ENCODE measurements at regions not wholly inside any gene's neighbourhood (a gene's known extent, or its start where the extent isn't known, plus 50 kb on each side); places are given as distances from the start of the nearest gene placed in this dataset.
"Not testable (repeated sequence)": the region's sequence is repeated elsewhere in the genome, so short reads cannot be mapped to it uniquely, and the experiment has no call there.

DNA sequence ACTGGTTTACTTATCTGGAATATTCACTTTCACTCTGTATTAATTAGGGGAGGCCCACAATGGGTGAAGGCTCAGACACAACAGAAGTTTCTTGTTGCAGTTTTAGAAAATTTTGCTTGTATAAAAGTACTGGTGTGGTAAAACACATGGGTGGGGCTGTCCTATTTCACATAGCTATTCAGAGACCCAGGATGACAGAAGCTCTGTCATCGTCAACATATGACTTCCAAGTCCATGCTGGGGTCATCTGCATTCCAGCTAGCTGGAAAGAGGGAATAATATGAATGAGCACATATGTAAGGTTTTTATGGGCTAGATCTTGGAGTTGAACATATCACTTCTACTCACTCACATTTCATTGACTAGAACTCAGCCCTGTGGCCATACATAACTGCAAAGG lies 166.4 kb upstream of the KCTD3 start:
- no peak for DNase-seq (ENCODE audit: low spot score)

DNA sequence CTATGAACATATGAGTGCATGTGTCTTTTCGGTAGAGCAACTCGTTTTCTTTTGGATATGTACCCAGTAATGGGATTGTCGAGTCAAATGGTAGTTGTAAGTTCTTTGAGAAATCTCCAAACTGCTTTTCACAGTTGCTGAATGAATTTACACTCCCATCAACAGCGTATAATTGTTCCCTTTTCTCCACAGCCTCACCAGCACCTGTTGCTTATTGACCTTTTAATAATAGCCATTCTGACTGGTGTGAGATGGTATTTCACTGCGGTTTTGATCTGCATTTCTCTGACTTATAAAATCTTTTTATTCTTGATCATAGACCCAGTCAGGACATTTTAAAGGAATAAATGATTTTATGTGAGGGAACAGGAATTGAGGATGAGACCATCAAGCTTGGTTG lies 165.0 kb upstream of the KCTD3 start:
- DNase-seq (ENCODE audit: low spot score), result no peak

DNA sequence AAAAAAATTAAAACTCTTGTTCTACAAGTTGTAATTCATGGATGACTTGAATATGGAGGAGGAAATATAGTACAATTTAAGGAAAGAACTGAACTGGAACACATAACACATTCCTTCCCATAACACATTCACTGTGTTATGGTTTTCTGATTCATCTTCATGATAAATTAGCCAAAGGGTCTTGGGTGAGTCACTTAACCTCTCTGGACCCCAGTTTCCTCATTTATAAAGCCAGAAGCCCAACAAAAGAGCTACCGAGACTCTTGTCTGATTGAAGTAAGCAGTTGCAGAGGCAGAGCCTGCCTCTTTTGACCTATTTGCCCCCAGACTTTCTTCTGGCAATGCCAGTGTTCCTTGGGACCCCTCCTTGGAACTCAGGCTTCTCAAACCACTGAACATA lies 161.9 kb upstream of the KCTD3 start:
- no peak for DNase-seq (ENCODE audit: low spot score)

DNA sequence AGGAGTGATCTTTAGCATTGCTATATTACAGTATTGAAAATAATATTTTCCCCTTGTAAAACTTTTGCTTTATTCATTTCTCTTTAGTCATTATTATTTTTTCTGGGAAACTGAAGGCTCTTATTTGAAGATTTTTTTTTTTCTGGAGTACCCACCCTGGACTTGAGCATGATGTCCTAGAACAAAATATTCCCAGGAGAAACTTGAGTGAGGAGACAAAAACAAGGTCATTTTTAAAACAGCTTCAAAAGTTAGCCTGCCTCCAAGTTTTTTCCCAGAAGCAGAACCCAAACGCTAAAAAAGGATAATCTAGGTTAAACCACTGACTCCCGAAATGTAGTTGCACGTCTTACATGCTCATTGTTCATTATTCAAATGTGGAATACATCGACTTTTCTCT lies 160.2 kb upstream of the KCTD3 start:
- no peak for DNase-seq (ENCODE audit: low spot score)

DNA sequence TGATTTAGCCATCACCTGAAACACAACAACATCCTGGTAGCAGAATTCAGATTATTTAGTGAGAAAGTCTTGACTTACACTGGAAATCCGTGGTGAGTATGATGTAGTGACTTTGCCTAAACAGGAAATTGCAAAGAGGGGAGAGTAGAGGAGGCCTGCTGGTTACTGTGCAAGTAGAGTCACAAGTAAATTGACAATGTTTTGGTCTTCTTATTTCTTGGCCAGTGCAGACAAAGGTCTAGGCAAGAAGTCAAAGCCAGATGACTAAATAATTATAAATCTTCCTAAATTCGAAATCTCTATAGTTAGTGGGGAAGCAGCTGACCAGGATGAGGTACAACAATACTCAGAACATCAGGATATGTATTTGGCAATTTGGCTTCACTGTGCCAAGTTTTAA lies 159.5 kb upstream of the KCTD3 start:
- DNase-seq (ENCODE audit: low spot score), result no peak

DNA sequence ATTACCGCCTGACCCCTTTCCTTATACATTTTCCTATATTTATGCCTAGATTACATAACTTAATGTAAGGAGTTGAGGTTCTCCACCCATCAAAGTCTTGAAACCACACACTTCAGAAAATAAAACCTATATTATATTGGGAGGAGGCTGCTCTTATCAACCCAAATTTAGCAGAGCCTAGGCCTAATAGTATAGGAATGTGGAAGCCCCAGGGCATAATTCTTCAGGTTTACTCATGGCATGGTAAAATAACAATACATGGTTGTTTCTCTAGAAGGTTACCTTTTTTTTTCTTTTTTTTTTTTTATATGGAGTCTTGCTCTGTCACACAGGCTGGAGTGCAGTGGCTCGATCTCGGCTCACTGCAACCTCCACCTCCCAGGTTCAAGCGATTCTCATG lies 157.6 kb upstream of the KCTD3 start:
- DNase-seq (ENCODE audit: low spot score), result not testable (repeated sequence)

DNA sequence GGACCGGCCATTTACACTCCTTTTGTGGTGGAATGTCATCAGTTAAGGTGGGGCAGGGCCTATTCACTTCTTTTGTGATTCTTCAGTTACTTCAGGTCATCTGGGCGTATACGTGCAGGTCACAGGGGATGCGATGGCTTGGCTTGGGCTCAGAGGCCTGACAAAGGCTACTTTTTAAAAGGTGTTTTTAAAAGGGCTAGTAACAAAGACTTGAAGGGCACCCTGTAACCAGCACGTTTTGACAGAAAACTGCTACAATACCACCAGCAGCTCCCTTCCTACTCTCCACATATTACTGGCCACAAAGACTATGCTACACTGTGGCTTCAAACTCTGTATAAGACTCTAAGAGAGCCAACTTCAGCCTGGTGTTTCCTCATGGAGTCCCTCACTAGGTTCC lies 151.6 kb upstream of the KCTD3 start:
- DNase-seq (ENCODE audit: low spot score), result not testable (repeated sequence)

DNA sequence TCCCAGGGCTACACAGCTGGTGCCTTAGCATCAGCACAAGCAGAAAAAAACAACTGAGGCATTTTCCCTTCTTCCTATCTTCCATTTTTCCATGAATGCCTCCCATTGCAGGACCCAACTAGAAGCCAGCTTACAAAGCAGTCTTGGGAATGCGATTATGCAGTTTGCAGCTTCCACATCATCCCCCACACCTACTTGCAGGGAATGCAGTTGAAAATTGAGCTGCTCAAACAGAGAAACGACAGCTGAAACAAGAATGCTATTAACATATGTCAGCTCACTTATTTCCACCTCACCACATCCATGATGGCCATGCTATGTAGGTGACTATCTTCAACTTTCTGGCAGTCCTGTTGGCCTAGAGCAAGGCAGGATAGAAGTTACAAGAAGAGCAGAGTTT lies 150.6 kb upstream of the KCTD3 start:
- DNase-seq (ENCODE audit: low spot score), result no peak

DNA sequence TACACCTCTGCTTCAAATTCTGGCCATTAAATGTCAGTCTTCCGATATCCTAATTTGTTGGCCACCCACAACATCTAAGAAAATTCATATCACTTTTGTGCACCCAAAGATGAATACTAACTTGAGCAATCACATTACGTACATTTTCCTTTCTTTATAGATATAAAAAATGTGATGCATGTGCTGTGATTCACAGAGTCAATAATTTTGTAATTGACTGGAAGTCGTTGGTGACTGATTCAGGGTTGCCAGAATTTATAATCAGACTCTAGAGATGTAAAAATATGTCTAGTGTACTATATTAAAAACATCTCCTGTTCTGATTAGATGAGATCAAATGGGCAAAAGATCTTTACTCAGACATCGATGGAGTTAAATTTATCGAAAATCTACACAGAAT lies 150.0 kb upstream of the KCTD3 start:
- DNase-seq (ENCODE audit: low spot score), result no peak

DNA sequence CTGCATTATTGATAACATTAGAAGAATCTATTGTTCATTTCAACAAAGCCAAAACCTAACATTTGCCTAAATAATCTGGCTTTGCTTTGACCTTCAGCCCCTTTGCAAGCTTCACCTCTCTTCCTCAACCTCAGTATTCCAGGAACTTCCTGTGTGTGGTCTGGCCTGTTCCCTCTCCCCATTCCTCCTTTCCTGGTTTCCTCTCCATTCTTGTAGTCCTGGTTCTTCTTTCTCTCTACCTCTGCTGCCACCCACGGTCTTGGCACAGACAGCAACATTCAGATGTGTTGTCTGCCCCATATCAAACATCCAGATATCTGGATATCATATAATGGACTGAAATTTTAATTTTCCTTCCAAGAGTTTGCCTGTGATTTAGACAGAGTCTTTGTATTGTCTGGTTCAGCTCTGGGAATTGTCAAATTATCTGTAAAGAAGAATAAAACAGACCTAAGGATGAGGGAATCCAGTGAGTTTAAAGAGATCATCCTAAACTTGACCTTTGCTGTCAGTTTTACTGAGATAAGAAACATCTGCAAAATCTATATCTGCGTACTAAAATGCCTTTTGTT lies 148.1 kb upstream of the KCTD3 start:
- DNase-seq (ENCODE audit: low spot score), result no peak

DNA sequence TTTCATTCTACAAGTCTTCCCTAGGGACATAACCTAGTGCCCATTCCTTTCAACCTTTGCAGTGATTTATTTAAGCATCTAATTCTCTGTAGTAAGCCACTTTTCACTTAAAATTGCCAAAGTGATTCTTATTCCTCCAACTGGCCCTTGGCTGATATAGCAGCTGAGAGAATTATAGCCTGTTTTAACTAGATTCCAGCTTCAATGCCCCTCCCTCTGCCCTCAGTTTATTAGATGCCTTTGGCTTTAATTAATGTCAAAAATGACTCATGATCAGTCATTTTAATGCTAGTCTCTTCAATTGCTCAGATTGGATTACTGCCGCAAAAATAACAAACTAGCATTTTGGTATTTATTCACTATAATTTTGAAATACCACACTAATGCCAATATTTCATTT lies 145.4 kb upstream of the KCTD3 start:
- DNase-seq (ENCODE audit: low spot score), result no peak

DNA sequence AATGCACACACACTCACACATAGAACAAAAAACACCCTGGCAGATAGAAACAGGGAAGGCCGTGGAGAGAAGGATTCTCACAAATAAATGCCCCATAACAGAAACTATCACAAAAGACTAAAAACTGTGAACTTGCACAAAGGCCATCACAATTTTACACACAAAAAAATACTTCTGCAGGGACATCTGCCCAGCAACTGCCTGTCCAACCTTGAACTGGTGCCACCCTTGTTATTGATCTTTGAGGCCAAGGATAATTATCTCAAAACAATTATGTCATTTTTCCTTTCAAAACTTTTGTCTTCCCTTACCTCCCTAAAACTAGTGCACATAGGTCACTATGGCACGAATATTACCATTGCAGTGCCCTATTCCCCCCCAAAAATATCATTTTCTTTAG lies 143.8 kb upstream of the KCTD3 start:
- DNase-seq (ENCODE audit: low spot score), result no peak

DNA sequence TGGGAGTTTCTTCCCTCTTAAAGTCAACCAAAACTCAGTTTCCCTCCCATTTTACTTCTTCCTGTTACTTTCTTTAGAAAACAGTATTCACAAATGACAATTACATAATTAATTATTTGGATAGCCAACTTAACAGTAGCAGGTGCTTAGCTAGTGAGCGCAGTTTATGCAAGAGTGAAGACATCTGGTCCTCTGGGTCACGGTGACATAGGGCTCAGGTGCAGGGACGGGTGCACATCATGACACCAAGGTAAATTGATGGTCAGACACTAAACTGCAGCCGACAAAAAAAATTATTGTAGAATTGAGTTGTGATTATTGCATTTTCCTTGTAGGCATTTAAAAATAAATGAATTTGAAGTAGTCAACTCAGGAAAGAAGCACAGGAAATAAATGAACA lies 142.0 kb upstream of the KCTD3 start:
- DNase-seq (ENCODE audit: low spot score), result no peak

DNA sequence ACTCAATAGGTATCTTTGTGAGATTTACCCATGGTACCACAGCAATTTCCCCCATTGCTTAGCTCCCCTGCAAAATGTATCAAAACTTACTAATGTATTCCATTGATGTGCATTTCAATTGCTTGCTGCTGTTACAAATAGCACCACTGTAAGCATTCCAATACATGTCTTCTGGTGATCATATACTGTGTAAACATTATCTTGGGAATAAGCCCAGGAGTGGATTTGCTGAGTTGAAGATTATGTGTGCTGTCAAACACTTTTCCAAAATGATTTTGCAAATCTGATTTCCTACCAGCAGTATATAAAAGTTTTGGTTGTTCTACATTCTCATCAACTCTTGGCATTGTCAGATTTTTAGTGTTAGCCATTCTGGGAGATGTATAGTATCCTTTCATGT lies 141.0 kb upstream of the KCTD3 start:
- no peak for DNase-seq (ENCODE audit: low spot score)

DNA sequence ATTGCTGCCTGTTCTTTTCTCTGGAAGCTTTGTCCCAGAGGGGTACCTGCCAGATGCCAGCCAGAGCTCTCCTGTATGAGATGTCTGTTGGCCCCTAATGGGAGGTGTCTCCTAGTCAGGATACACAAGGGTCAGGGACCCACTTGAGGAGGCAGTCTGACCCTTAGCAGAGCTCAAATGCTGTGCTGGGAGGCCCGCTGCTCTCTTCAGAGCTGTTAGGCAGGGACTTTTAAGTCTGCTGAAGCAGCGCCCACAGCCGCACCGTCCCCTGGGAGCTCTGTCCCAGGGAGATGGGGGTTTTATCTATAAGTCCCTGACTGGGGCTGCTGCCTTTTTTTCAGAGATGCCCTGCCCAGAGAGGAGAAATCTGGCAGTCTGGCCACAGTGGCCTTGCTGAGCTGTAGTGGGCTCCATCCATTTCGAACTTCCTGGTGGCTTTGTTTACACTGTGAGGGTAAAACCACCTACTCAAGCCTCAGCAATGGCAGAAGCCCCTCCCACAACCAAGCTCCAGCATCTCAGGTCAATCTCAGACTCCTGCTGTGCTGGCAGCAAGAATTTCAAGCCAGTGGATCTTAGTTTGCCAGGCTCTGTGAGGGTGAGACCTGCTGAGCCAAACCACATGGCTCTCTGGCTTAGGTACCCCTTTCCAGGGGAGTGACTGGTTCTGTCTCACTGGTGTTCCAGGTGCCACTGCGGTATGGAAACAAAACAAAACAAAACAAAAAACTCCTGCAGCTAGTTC lies 134.4 kb upstream of the KCTD3 start:
- not testable (repeated sequence) for DNase-seq (ENCODE audit: low spot score)

DNA sequence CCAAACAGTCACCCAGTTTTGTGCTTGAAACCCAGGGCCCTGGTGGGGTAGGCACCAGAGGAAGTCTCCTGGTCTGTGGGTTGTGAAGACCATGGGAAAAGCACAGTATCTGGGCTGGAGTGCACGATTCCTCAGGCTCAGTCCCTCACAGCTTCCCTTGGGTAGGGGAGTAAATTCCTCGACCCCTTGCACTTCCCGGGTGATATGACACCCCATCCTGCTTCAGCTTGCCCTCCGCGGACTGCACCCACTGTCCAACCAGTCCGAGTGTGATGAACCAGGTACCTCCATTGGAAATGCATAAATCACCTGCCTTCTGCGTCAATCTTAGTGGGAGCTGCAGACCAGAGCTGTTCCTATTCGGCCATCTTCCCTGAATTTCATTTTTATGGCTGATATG lies 133.9 kb upstream of the KCTD3 start:
- no peak for DNase-seq (ENCODE audit: low spot score)

DNA sequence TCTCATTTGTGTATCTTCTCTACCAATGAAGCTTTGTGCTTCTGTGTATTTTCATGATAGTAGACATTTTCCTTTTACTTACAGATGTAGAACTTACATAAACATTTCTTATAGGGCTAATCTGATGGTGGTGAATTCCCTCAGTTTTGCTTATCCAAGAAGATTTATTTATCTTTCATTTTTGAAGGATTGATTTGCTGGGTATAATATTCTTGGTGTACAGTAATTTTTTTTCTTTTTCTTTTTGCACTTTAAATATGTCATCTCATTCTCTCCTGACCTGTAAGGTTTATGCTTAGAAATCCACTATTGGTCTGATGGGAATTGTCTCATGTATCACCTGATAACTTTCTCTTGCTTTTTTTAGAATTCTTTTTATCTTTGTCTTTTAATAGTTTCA lies 127.6 kb upstream of the KCTD3 start:
- DNase-seq (ENCODE audit: low spot score), result no peak

DNA sequence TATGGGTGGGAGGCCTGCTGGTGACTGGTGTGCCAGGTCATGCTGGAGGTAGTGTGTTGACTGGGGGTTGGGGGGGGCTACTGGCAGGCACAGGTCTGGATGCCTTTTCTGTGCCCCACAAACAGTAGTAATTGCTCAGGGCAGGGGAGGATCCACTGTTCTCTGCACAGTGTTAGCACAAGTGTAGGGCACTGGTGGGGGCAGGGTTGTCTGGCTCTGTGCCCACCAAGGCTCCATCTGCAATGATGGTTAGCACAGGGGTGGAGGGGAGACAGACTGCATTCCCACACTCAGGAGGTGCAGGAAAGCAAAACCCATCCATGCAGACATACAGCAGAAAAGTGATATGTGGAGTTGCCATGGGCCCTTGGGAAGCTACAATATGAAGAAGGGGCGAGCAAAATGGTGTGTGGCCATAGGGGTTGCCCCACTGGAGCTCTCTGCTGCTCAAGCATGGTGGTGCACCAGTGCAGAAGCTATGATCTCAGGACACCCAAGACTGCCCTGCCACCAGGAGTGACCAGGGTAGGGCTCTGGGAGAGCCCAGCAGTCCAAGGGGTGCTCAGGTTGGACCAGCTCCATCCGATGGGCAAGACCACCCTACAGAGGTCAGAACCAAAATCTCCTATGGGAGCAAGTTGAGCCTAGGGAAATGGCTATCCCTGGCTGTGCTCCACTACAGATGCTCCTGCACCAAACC lies 122.2 kb upstream of the KCTD3 start:
- DNase-seq (ENCODE audit: low spot score), result no peak

DNA sequence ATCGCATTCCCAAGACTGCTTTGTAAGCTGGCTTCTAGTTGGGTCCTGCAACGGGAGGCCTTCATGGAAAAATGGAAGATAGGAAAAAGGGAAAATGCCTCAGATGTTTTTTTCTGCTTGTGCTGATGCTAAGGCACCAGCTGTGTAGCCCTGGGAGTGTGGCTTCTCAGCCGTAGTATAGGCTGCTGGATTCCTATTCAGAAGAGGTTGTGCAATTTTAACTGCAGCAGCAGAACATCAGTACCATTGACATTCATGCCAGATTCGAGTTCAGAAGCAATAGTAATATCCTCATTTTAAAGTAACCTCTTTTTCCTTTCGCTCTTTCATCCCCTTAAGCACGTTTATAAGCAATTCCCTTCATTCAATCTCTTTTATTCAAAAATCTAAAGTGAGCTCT lies 119.1 kb upstream of the KCTD3 start:
- not testable (repeated sequence) for DNase-seq (ENCODE audit: low spot score)

DNA sequence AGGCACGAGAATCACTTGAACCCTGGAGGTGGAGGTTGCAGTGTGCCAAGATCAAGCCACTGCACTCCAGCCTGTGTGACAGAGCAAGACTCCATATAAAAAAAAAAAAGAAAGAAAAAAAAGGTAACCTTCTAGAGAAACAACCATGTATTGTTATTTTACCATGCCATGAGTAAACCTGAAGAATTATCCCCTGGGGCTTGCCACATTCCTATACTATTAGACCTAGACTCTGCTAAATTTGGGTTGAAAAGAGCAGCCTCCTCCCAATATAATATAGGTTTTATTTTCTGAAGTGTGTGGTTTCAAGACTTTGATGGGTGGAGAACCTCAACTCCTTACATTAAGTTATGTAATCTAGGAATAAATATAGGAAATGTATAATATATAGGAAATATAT lies 118.0 kb upstream of the KCTD3 start:
- DNase-seq (ENCODE audit: low spot score), result not testable (repeated sequence)

DNA sequence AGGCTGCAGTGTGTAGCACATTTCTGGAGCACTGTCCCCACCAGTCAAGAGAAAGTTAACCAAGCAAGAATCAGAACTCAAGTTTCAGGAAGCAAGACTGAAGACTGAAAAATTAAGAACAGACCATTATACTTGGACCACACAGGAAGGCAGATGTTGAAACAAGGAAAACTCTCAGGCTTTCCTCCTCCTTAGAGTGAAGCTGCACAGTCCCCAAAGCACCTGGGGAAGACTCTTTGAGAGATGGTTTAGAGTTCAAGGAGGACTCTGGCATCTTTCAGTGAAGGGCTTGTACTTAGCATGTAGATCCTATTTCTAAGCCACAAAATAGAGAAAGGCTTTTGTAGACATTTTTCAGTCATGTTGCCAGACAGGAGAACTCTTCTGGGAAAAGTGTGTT lies 113.7 kb upstream of the KCTD3 start:
- DNase-seq (ENCODE audit: low spot score), result no peak

DNA sequence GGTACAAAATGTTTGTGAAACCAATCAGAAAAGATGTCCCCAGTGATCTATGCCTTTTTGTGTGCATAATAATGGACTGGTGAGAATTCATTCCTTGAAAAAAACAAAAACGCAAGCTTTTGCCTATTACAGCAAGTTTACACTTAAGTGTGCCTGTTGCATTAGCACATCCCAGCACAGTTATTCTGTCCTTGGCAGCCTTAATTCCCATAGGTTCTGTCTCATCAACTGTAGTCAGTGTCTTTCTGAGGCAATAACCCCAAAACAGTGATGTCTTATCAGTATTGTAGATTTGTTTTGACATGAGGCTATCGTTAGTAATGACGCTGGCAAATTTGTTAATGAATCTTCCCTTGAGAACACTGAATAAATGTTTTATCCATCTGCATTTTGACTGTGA lies 109.9 kb upstream of the KCTD3 start:
- no peak for DNase-seq (ENCODE audit: low spot score)

DNA sequence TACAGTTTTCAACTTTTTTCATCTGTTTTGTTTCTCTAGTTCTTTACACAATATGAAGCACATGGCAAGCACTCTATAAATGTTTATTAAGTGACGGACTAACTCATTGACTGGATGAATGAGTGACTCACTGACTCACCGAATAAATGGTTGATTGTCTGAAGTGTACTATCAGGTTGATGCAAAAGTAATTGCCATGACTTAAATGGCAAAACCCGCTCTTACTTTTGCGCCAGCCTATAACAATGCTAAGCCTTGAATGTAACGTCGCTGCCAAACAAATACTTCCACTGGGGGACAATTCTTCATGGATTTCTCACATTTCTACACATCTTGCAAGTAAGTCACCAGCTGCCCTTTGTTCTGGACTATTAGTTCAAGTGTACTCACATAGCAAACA lies 109.0 kb upstream of the KCTD3 start:
- DNase-seq (ENCODE audit: low spot score), result no peak

DNA sequence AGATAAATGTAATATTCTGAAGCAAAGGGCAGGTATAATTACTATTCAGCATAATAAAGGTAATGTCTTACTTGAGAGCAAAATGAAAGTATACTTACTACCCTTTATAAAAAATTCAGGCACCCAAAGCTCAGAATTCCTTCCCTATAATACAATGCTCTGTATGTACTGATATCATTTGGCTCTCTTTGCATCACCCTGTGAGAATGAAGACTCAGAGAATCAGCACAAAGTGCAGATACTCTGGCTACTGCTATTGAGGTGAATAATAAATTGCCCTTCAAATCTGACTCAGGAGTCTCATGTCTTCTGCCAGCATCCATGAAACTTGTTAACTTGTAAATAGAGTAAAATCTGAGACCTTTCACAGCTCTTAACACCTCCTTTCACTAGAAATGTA lies 108.5 kb upstream of the KCTD3 start:
- DNase-seq (ENCODE audit: low spot score), result no peak

Data from Ammon's horn (tissue), 1 donor.